Ovary (tissue), 7 donors: ENCODE measurements at regions not wholly inside any gene's neighbourhood (a gene's known extent, or its start where the extent isn't known, plus 50 kb on each side); places are given as distances from the start of the nearest gene placed in this dataset.

Experiments
- DNase-seq, 5 donors: peaks; one replicate each; pipeline ENCODE4 v3.0.0-alpha.2; 2019 to 2020
- H3K27ac ChIP-seq, 2 donors: fragments of 200-600 bp; one replicate each; pipeline versions ENCODE4 v1.5.1 to v1.8.0; 2019 to 2022
- H3K27me3 ChIP-seq: fragments of 200-600 bp; one replicate; pipeline ENCODE4 v1.8.0; 2022
- H3K36me3 ChIP-seq: fragments of 200-600 bp; sonication (generic); one replicate; pipeline ENCODE4 v1.5.1; 2019
- H3K4me1 ChIP-seq: one replicate; pipeline ENCODE4 v1.8.1; 2013; ENCODE audit warnings: mild to moderate bottlenecking, moderate library complexity; ENCODE audit not compliant: insufficient read depth
- H3K4me3 ChIP-seq: fragments of 200-600 bp; sonication (generic); one replicate; pipeline ENCODE4 v1.5.1; 2017
- H3K9me3 ChIP-seq, 2 donors: fragments of 200-600 bp in 1 of 2; sonication (generic) in 1 of 2; one replicate each; pipeline versions ENCODE4 v1.5.1 to v1.8.1; 2013 to 2019; ENCODE audit warnings: mild to moderate bottlenecking in 1 of 2, moderate library complexity in 1 of 2
- EP300 ChIP-seq: sonication (generic); formaldehyde crosslinking; IDR thresholded peaks from one replicate; pipeline ENCODE4 v1.6.1; 2017; ENCODE audit warnings: antibody characterized with exemption
- POLR2A ChIP-seq: fragments of 450-650 bp; IDR thresholded peaks from one replicate; pipeline ENCODE4 v1.6.1; 2017; ENCODE audit warnings: antibody characterized with exemption, mild to moderate bottlenecking, moderate library complexity
- WGBS, 3 donors: extraction: QIAGEN DNeasy Blood & Tissue Kit in 1 of 3; methylation state at CpG; one replicate each; pipeline versions ENCODE4 v1.1.5 to v1.1.7; 2013 to 2017; 5-methylcytosine and 5-hydroxymethylcytosine counted together
- intact Hi-C, 4 donors: fragments of 100-400 bp; cut with DNase I; formaldehyde crosslinking; loops; one replicate each; pipeline versions ENCODE4 v1.11.0 to v1.15.1; 2022 to 2023
- TF ChIP-seq, protein P1 (sequence below), 3 donors: fragments of 450-650 bp in 2 of 3; fragments of 200-600 bp in 1 of 3; IDR thresholded peaks; one replicate each; pipeline versions ENCODE4 v1.5.1 to v1.8.0; 2016 to 2022; ENCODE audit warnings: antibody characterized with exemption in 3 of 3, mild to moderate bottlenecking in 1 of 3
- donor health status: DM: no; HTN: no; CAD: no; lungs with moderate emphysema.
- donor health status: DM: no; HTN: no; CAD: no.
- donor health status: Bipolar disorder and iron deficiency.
- donor health status: DM: no; HTN: no; CAD: no.
- donor health status: DM: yes; HTN: yes; CAD: no.

DNA sequence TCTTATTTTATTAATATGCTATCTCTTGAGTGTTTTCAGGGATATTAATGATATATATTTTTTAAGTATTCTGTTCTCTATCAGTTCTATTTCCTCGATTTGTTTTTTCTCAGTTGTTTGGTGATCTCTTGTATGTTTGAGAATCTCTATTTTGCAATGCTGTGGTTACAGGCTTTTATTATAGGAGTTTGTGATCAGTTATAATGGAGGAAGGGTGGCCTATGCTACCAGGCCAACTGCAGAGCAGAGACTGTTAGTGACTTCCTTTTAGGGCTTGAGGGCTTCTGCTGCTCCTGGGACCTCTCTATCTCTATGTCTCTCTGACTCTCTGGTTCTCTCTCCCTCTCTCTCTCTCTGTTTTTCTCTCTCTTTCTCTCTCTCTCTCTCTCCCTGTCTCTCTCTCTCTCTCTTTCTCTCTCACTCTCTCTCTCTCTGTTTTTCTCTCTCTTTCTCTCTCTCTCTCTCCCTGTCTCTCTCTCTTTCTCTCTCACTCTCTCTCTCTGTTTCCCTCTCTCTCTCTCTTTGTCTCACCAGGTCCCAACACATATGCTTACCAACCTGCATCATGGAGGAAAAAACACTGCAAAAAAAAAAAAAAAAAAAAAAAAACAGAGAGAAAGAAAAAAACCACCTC lies 69.4 kb upstream of the CAV2 start:
- H3K4me3 ChIP-seq, result no peak overlapping the region
- no peaks in the 10 kb centered on the region for H3K36me3 ChIP-seq
- WGBS, 3 donors, result 89 to 100% (median 92%) methylated on average over 1 of the region's 1 CpG
- intact Hi-C loops, result no loop called here
- no peaks in the 10 kb centered on the region for H3K4me1 ChIP-seq
- no peaks in the 10 kb centered on the region for H3K9me3 ChIP-seq
- TF ChIP-seq EP300 (no peak), POLR2A (no peak)
- TF ChIP-seq, protein P1, sequence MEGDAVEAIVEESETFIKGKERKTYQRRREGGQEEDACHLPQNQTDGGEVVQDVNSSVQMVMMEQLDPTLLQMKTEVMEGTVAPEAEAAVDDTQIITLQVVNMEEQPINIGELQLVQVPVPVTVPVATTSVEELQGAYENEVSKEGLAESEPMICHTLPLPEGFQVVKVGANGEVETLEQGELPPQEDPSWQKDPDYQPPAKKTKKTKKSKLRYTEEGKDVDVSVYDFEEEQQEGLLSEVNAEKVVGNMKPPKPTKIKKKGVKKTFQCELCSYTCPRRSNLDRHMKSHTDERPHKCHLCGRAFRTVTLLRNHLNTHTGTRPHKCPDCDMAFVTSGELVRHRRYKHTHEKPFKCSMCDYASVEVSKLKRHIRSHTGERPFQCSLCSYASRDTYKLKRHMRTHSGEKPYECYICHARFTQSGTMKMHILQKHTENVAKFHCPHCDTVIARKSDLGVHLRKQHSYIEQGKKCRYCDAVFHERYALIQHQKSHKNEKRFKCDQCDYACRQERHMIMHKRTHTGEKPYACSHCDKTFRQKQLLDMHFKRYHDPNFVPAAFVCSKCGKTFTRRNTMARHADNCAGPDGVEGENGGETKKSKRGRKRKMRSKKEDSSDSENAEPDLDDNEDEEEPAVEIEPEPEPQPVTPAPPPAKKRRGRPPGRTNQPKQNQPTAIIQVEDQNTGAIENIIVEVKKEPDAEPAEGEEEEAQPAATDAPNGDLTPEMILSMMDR (IDR thresholded peaks at IDR 0.05), result no peak
- no peak for DNase-seq
- H3K27ac ChIP-seq, result no peak overlapping the region
- no peaks in the 10 kb centered on the region for H3K27me3 ChIP-seq

DNA sequence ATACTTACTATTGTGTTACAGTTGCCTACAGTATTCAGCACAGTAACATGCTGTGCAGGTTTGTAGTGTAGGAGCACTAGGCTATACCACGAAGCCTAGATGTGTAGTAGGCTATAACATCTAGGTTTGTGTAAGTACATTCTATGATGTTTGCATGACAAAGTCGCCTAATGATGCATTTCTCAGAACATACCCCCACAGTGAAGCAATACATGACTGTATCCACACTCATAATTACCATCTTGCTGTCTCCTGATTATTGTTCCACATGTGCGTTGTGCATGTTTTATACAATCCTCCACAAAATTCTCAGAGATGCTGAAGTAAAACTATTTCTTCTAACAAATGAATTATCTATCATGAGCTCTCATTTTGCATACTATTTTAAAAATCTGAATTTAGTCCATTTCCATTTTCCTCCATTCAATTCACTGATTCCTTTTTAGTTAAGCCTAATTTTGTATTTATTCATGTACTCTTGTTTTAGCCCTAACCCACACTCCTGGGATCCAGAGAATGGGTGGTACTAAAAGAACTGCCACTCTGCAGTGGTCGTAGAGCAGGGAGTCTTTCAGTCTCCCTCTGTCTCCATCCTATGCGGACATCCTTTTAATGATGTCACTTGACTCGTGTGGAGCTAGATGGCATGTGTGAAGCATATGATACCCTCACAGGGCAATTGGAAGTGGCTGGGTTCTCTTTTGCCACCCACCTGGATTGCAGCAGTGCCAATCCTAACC lies 67.6 kb upstream of the CAV2 start:
- WGBS, 3 donors, result 92 to 98% (median 96%) methylated on average over 6 of the region's 6 CpGs
- TF ChIP-seq, protein P1 (IDR thresholded peaks at IDR 0.05), result no peak
- TF ChIP-seq EP300 (no peak), POLR2A (no peak)
- Histone ChIP-seq H3K4me1 (no peaks in the 10 kb centered on the region), H3K27ac (no peak overlapping the region), H3K36me3 (no peaks in the 10 kb centered on the region), H3K27me3 (no peaks in the 10 kb centered on the region), H3K9me3 (no peaks in the 10 kb centered on the region), H3K4me3 (no peak overlapping the region)
- no peak for DNase-seq
- intact Hi-C loops, result no loop called here

DNA sequence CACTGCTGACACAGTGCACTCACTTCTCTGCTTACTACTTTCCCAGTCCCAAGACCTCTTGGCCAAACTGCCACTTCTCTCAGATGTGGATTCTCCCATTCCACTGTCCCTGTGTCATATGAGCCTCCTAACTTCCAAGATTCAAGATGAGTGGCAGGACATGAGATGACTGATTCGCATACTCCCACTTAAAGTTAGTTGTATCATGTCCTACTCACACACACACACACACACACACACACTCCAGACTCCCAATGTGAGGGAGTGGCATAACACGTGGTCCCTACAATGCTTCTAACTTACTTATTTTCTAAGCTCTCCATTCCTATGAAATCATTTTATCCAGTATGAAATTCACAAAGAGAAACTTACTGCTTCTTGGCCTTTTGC lies 67.0 kb upstream of the CAV2 start:
- Histone ChIP-seq H3K36me3 (no peaks in the 10 kb centered on the region), H3K27me3 (no peaks in the 10 kb centered on the region), H3K27ac (no peak overlapping the region), H3K4me1 (no peaks in the 10 kb centered on the region), H3K9me3 (no peaks in the 10 kb centered on the region), H3K4me3 (no peak overlapping the region)
- DNase-seq, result no peak
- WGBS, 3 donors, result 82 to 93% (median 84%) methylated on average over 2 of the region's 2 CpGs
- intact Hi-C loops, result no loop called here
- TF ChIP-seq EP300 (no peak), POLR2A (no peak)
- TF ChIP-seq, protein P1 (IDR thresholded peaks at IDR 0.05), result no peak

DNA sequence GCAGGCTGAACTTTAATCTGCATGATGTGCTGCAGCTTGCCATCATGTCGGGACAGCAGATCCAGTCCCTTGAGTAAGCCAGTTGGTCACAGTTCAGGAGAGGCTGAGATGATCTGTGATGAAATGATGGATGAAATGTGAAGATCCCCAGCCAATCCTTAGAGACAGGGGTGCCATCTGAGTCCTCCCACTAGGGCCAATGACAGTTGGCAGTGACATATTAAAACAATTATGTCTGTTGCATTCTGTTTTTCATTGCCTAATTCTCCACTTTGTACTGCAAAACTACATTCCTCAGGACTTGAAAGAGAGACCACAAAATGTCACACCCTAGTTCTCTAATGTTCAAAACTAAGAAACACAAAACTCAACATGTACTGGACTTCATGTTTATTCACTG lies 66.3 kb upstream of the CAV2 start:
- Histone ChIP-seq H3K4me3 (no peak overlapping the region), H3K27ac (no peak overlapping the region), H3K36me3 (no peaks in the 10 kb centered on the region), H3K4me1 (no peaks in the 10 kb centered on the region), H3K27me3 (no peaks in the 10 kb centered on the region), H3K9me3 (no peaks in the 10 kb centered on the region)
- no peak for TF ChIP-seq EP300
- TF ChIP-seq, protein P1 (IDR thresholded peaks at IDR 0.05), result no peak
- TF ChIP-seq POLR2A, result no peak
- intact Hi-C loops, result no loop called here
- WGBS, 3 donors, result 78 to 84% (median 84%) methylated on average over 1 of the region's 1 CpG
- DNase-seq, result no peak
